Pancreas (tissue), 10 donors: ENCODE measurements at regions not wholly inside any gene's neighbourhood (a gene's known extent, or its start where the extent isn't known, plus 50 kb on each side); places are given as distances from the start of the nearest gene placed in this dataset.

Source experiments
- ATAC-seq, 4 donors: fragments of 200-7000 bp; cut with Tn5 transposase; one replicate each; pipeline versions ENCODE4 v1.8.0 to v1.9.1; 2020; ENCODE audit warnings: mild to moderate bottlenecking in 4 of 4, moderate library complexity in 4 of 4
- DNase-seq, 6 donors: peaks; one replicate each; pipeline ENCODE4 v3.0.0-alpha.2; 2020
- FAIRE-seq: peaks from 2 replicates; lab custom pipeline; 2012; peaks lifted over from hg19 to GRCh38; lab: Jason Lieb, UNC
- H3K27ac ChIP-seq, 4 donors: fragments of 200-600 bp; sonication (generic); 1 replicate in 3 of 4; 2 replicates in 1 of 4; pipeline versions ENCODE4 v1.5.0 to v1.8.0; 2020
- H3K27me3 ChIP-seq, 4 donors: fragments of 200-600 bp; one replicate each; pipeline ENCODE4 v1.8.0; 2021
- H3K36me3 ChIP-seq, 3 donors: fragments of 200-600 bp; sonication (generic) in 1 of 3; one replicate each; pipeline versions ENCODE4 v1.5.0 to v1.8.0; 2020 to 2021
- H3K4me1 ChIP-seq, 3 donors: fragments of 200-600 bp; one replicate each; pipeline ENCODE4 v1.8.0; 2021
- H3K4me3 ChIP-seq, 4 donors: fragments of 200-600 bp; sonication (generic) in 2 of 4; one replicate each; pipeline versions ENCODE4 v1.5.0 to v1.8.0; 2020 to 2021
- H3K9me3 ChIP-seq, 4 donors: fragments of 200-600 bp; one replicate each; pipeline ENCODE4 v1.8.0; 2021
- WGBS, 2 donors: extraction: QIAGEN DNeasy Blood & Tissue Kit; methylation state at CpG; one replicate each; pipeline ENCODE4 v1.1.7; 2013; 5-methylcytosine and 5-hydroxymethylcytosine counted together
- intact Hi-C, 3 donors: fragments of 100-400 bp; cut with DNase I; formaldehyde crosslinking; loops; one replicate each; pipeline versions ENCODE4 v1.11.1 to v1.14.2; 2022
- TF ChIP-seq, protein P1 (sequence below), 4 donors: fragments of 200-600 bp; sonication (generic) in 3 of 4; IDR thresholded peaks; one replicate each; pipeline versions ENCODE4 v1.5.0 to v1.8.0; 2021; ENCODE audit warnings: antibody characterized with exemption in 4 of 4
- donor health status: healthy with polysubstance abuse.
- donor health status: DM: no; HTN: no; CAD: no; lungs with moderate emphysema.
- donor health status: DM: no; HTN: no; CAD: no.
- donor health status: control.
- donor health status: control.
- donor health status: Bipolar disorder and iron deficiency.
- donor health status: DM: yes; HTN: yes; CAD: no.
- donor health status: DM: no; HTN: no; CAD: no.
- donor health status: DM: no; HTN: no; CAD: no.
- donor health status: DM: yes; HTN: yes; CAD: no.

DNA sequence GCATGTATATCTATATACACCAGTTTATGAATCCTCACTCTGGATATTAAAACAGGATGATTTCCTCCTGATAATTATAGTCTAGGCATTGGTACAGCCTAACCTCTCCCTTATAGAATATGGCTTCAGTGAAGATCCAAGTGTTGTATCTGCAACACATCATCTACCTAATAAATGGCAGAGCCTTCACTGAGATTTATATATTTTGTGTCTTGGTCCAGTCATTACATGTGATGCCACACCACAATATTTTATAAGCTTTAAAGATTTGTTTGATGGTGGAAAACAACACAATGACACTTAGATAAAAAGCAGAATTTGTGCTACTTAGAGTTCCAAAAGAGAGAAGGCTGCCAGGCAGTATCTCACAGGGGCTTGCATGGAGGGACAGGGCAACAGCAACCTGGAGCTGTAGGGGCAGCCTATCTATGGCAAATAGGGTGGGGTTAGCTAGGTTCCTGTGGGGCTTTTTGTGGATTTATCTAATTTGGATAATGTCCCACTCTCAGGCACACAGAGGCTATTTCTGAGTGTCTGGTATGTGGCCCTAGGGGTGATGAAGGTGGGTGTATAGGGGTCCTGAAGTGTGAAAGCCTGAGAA is 1736.7 kb upstream of the PRR20A start:
- H3K36me3 ChIP-seq: no peaks in the 10 kb centered on the region
- no peak overlapping the region for H3K27ac ChIP-seq
- no peaks in the 10 kb centered on the region for H3K9me3 ChIP-seq
- H3K27me3 ChIP-seq: no peaks in the 10 kb centered on the region
- no peak for FAIRE-seq
- TF ChIP-seq, protein P1, sequence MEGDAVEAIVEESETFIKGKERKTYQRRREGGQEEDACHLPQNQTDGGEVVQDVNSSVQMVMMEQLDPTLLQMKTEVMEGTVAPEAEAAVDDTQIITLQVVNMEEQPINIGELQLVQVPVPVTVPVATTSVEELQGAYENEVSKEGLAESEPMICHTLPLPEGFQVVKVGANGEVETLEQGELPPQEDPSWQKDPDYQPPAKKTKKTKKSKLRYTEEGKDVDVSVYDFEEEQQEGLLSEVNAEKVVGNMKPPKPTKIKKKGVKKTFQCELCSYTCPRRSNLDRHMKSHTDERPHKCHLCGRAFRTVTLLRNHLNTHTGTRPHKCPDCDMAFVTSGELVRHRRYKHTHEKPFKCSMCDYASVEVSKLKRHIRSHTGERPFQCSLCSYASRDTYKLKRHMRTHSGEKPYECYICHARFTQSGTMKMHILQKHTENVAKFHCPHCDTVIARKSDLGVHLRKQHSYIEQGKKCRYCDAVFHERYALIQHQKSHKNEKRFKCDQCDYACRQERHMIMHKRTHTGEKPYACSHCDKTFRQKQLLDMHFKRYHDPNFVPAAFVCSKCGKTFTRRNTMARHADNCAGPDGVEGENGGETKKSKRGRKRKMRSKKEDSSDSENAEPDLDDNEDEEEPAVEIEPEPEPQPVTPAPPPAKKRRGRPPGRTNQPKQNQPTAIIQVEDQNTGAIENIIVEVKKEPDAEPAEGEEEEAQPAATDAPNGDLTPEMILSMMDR (IDR thresholded peaks at IDR 0.05): no peak
- no peak for ATAC-seq
- intact Hi-C loops: no loop called here
- DNase-seq: no peak
- no peak overlapping the region for H3K4me3 ChIP-seq
- no peaks in the 10 kb centered on the region for H3K4me1 ChIP-seq

DNA sequence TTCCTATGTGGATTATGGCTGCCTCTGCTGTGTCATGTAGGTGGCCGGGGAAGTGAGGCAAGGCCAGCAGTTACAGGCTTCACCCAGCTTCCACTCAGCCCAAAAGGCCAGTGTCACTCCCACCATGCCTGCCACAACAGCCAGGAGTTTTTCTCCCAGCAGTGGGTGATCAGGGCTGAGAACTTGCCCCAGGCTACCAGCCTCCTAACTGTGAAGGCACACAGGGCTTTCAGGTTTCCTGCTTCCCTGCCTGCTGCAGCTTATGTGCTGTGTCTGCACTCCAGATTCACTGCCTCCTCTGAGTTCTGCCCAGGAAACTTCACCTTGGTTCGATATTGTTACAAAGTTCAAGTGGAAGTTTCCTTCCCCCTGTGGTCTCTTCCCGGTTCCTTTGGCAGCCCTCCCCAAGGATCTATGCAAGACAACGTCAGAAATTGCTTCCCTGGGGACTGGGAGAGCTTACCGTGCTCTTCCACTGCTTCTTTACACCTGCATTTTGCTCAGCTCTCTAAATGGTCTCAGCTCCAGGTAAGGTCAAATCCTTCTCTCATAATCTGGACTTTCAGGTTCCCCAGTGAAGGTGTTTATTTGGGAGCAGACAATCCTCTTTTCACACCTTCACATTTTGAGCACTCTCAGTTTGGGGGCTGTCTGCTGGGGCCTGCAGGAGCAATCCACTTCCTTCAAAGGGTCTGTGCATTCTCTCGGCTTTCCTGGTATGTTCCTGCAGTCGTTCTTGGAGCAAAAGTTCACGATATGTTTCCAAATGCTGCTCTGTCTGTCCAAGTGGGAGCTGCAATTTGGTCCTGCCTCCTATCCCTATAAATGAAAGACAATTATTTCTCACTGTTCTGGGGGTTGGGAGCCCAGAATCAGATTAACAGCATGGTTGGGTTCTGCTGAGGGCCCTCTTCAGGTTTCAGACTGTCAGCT is 1730.1 kb upstream of the PRR20A start:
- WGBS, 2 donors: 45 to 47% methylated on average over 8 of the region's 8 CpGs
- no peaks in the 10 kb centered on the region for H3K9me3 ChIP-seq
- no peaks in the 10 kb centered on the region for H3K27me3 ChIP-seq
- no peak overlapping the region for H3K4me3 ChIP-seq
- no peak for ATAC-seq
- no peak for FAIRE-seq
- intact Hi-C loops: no loop called here
- H3K27ac ChIP-seq: no peak overlapping the region
- no peak for DNase-seq
- no peaks in the 10 kb centered on the region for H3K4me1 ChIP-seq
- H3K36me3 ChIP-seq: no peaks in the 10 kb centered on the region
- TF ChIP-seq, protein P1 (IDR thresholded peaks at IDR 0.05): no peak

- Histone ChIP-seq H3K27ac (no peak overlapping the region), H3K27me3 (no peaks in the 10 kb centered on the region), H3K4me3 (no peak overlapping the region), H3K4me1 (no peaks in the 10 kb centered on the region), H3K36me3 (no peaks in the 10 kb centered on the region), H3K9me3 (no peaks in the 10 kb centered on the region)
- 56 to 58% methylated on average over 2 of the region's 2 CpGs for WGBS, 2 donors
- ATAC-seq (no peak), DNase-seq (no peak), FAIRE-seq (no peak)
- TF ChIP-seq, protein P1 (IDR thresholded peaks at IDR 0.05): no peak
- intact Hi-C loops: no loop called here
Measured at GRCh38 chr13:55418095-55418494, 1722.6 kb upstream of the PRR20A start.

DNA sequence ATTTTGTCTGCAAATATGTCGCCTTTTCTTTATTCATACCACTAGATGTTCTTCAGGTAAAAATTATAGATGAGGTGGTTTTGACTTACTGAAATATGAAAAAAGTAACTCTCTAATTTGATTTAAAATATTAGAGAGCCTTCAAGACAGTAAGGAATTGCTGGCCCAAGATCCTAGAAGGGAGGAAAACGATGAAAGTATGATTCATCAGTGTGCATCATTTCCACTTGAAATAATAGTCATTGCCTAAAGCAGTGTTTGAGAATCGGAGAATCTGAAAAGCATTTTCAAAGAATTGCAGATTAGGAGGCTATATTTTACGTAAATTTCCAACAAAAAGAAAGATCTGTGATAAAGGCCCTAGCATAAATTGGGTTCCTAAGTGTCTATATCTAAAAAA is 1707.9 kb upstream of the PRR20A start:
- no peaks in the 10 kb centered on the region for H3K27me3 ChIP-seq
- H3K4me1 ChIP-seq: no peaks in the 10 kb centered on the region
- no peak overlapping the region for H3K4me3 ChIP-seq
- H3K9me3 ChIP-seq: no peaks in the 10 kb centered on the region
- TF ChIP-seq, protein P1 (IDR thresholded peaks at IDR 0.05): no peak
- intact Hi-C loops: no loop called here
- WGBS, 2 donors: 49 to 53% methylated on average over 4 of the region's 4 CpGs
- FAIRE-seq: no peak
- H3K36me3 ChIP-seq: no peaks in the 10 kb centered on the region
- no peak overlapping the region for H3K27ac ChIP-seq
- no peak for DNase-seq
- no peak for ATAC-seq

GRCh38 chr13:55437162-55437561 is 1703.6 kb upstream of the PRR20A start:
- no peaks in the 10 kb centered on the region for H3K36me3 ChIP-seq
- WGBS, 2 donors: 0 to 37% methylated on average over 1 of the region's 1 CpG
- TF ChIP-seq, protein P1 (IDR thresholded peaks at IDR 0.05): no peak
- H3K9me3 ChIP-seq: no peaks in the 10 kb centered on the region
- FAIRE-seq (no peak), DNase-seq (no peak), ATAC-seq (no peak)
- no peaks in the 10 kb centered on the region for H3K27me3 ChIP-seq
- H3K27ac ChIP-seq: no peak overlapping the region
- no peaks in the 10 kb centered on the region for H3K4me1 ChIP-seq
- no peak overlapping the region for H3K4me3 ChIP-seq
- intact Hi-C loops: no loop called here
